GM10266 (cell line): ENCODE measurements at regions not wholly inside any gene's neighbourhood (a gene's known extent, or its start where the extent isn't known, plus 50 kb on each side); places are given as distances from the start of the nearest gene placed in this dataset.

Experiments used
- DNase-seq: peaks from one replicate; pipeline ENCODE4 v3.0.0; 2012; ENCODE audit errors: extremely low spot score
- TF ChIP-seq, protein P1 (sequence below): IDR thresholded peaks from 2 replicates; pipeline ENCODE4 v1.5.1; 2012; ENCODE audit warnings: mild to moderate bottlenecking, low read depth; ENCODE audit not compliant: control insufficient read depth, insufficient read depth; ENCODE audit errors: missing control alignments

DNA sequence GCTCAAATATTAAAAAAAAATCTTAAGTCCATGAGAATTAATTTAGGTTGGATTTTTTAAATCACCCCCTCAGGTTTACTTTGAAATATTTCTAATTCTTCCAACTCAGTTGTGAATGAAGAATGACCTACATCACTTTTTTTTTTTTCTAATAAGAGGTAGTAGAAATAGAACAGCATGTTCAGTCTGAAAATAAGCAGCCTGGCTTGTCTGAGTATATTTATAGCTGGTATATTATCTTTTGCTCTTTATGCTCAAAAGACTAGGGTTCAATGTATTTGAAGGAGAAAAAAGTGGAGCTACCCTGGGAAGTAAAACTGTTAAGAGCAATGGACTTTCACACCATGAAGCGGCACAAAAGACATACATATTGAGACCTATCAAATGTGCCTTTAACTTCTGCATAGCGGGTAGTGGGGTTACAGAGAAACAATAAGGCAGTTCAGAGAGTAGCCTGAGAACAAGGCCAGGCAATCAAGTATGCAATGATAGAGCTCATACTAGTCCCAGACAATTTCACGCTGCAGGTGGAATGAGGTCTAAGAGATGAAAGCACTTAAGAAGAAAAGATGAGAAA lies 175.4 kb upstream of the CDH12 start:
- TF ChIP-seq, protein P1, sequence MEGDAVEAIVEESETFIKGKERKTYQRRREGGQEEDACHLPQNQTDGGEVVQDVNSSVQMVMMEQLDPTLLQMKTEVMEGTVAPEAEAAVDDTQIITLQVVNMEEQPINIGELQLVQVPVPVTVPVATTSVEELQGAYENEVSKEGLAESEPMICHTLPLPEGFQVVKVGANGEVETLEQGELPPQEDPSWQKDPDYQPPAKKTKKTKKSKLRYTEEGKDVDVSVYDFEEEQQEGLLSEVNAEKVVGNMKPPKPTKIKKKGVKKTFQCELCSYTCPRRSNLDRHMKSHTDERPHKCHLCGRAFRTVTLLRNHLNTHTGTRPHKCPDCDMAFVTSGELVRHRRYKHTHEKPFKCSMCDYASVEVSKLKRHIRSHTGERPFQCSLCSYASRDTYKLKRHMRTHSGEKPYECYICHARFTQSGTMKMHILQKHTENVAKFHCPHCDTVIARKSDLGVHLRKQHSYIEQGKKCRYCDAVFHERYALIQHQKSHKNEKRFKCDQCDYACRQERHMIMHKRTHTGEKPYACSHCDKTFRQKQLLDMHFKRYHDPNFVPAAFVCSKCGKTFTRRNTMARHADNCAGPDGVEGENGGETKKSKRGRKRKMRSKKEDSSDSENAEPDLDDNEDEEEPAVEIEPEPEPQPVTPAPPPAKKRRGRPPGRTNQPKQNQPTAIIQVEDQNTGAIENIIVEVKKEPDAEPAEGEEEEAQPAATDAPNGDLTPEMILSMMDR: no peak

DNA sequence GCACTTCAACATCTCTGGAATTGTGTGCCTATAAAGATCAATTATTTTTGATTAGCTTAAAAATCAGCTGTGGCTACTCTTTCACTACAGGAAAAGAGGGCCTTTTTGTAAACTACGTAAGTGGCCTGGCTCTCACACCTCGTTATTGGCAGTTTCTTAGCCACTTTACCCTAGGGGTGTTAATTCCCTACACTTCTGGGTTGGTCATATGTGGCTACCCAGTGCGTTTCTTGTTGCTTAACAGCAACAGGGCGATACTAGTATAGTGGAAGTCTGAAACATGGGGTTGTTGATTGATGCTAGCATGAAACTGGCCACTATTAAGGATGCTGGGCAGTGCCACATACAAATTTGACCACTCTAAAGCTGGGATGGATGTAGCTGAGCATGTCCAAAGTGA lies 174.7 kb upstream of the CDH12 start:
- no peak for DNase-seq
- TF ChIP-seq, protein P1: no peak

More for the DNA sequence above, 175.4 kb upstream of the CDH12 start:
- DNase-seq: no peak

DNA sequence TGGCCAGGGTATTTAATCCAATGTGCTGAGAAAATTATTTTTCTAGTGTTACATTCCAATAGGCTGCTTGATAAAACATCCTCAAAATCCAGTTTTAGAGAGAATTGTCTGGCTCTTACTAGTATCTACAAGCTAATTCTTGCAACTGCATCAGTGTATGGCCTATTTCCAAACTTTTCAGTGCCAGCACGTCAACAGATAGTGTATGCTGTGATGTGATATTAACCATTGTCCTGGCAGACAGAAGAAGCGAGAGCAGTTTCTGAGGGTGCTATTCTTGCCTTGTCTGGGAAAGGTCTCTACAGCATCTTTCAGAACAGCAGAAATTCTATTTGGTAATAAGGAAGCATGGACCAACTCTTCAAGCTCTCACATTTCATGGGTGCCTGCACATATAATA lies 174.2 kb upstream of the CDH12 start:
- no peak for DNase-seq
- TF ChIP-seq, protein P1: no peak

DNA sequence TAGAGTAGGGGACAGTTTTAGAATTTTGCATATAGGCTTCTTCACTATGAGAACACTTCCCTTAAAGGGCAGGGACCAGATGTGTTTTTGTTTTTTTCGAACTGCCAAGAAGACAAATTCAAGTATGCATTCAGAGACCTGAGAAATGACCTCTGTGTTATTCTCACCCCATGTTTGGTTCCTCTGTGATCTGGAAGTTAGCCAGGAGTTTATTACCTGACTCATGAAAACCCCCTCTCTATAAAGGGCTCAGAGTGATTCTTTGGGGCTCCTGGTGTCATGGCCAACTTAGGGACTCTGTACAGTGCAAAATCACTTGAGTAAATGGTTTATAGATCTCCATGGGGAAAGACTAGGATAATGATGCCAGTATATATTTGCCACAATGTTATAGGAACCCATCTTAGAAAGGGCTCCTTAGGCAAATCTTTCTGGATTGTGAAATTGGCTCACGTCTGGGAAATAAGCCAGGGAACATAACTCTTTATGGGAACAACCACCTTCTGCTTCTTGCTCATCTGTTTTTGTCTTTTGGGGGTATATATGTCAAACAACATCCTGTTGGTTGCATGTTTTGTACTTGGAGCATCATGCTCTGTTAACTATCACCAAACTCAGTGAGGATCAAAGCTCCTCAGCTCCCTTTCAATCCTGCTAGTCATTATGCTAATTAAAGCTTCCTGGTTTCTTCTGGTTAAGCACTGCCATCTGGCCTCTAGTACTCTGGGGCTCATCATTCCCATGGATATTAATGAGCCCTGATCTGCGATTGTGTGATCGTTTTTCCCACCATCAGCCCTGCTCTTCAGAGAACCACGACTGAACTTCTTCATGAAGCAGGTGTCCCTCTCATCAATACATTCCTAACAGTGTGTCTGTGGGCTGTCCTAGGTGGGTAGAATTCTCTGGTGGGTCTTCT lies 173.4 kb upstream of the CDH12 start:
- TF ChIP-seq, protein P1: no peak
- DNase-seq: no peak

DNA sequence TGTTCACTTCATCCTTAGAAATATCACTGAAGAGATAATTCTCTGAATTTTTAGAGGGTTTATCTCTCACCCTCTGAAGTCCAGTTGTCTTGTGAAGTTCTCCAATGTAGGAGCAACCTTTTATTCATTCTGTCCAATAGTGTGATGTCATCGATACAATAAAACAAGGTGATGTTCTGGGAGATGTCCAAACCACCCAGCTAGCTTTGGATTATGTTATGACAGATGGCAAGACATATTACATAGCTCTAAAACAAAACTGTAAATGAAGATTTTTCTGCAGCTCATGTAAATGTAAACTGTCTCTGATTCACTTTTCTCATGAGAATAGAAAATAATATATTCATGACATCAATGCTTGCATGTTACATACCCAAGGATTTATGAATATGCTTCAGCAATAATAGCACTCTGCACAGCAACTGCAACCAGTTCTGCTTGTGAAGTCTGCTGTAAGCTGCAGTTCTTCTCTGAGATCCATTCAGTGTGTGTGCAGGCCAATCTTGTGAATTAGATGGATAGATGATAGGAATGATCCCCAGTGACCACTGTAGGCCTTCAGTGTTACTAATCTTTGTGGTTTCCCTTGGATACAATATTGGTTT lies 172.6 kb upstream of the CDH12 start:
- TF ChIP-seq, protein P1: no peak
- DNase-seq: no peak

DNA sequence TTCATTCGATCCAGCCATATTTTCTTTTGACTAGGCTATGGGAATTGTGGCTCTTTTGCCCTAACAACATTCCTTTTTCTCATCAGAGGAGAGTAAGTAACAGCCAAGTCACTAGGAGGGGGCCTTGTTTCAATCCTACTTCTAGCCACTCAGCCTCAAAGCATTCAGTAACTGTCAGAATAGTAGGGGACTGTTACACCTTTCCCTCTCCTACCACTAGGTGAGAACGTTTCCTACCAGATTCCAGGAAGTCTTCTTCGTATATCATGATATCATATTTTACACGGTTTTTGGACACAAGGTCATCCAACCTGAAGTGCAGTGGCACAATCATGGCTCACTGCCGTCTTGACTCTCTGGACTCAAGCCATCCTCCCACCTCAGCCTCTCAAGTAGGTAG lies 171.3 kb upstream of the CDH12 start:
- DNase-seq: no peak

More for the DNA sequence above, 171.3 kb upstream of the CDH12 start:
- TF ChIP-seq, protein P1: no peak
